GM18519 (cell line): ENCODE measurements at regions not wholly inside any gene's neighbourhood (a gene's known extent, or its start where the extent isn't known, plus 50 kb on each side); places are given as distances from the start of the nearest gene placed in this dataset.
"Not testable (repeated sequence)": the region's sequence is repeated elsewhere in the genome, so short reads cannot be mapped to it uniquely, and the experiment has no call there.

Experiments
- ATAC-seq: cut with Tn5 transposase; IDR thresholded peaks from one replicate; pipeline ENCODE4 v1.9.1; 2021; ENCODE audit warnings: mild to moderate bottlenecking, moderate library complexity; ENCODE audit not compliant: unreplicated experiment, low FRiP score

- ATAC-seq: no peak
These were observed 566.4 kb upstream of the SGO1 start for GRCh38 chr3:20752416-20752815.

- no peak for ATAC-seq
These were observed 565.3 kb upstream of the SGO1 start for GRCh38 chr3:20751296-20751695.

- no peak for ATAC-seq
These were observed 561.7 kb upstream of the SGO1 start for GRCh38 chr3:20747741-20748140.

- ATAC-seq: no peak
These were observed 557.7 kb upstream of the SGO1 start for GRCh38 chr3:20743553-20744321.

- no peak for ATAC-seq
These were observed 557.0 kb upstream of the SGO1 start for GRCh38 chr3:20742903-20743552.

- no peak for ATAC-seq
These were observed 555.4 kb upstream of the SGO1 start for GRCh38 chr3:20741381-20741780.

- ATAC-seq: no peak
These were observed 553.8 kb upstream of the SGO1 start for GRCh38 chr3:20739814-20740213.

GRCh38 chr3:20736287-20736852, 550.4 kb upstream of the SGO1 start:
- no peak for ATAC-seq

- no peak for ATAC-seq
These were observed 543.2 kb upstream of the SGO1 start for GRCh38 chr3:20729185-20729584.

- no peak for ATAC-seq
These were observed 540.8 kb upstream of the SGO1 start for GRCh38 chr3:20726786-20727185.

GRCh38 chr3:20724241-20724640, 538.2 kb upstream of the SGO1 start:
- no peak for ATAC-seq

- not testable (repeated sequence) for ATAC-seq
These were observed 530.4 kb upstream of the SGO1 start for GRCh38 chr3:20716425-20716824.

- no peak for ATAC-seq
These were observed 515.6 kb upstream of the SGO1 start for GRCh38 chr3:20701641-20702040.

GRCh38 chr3:20700714-20701113, 514.7 kb upstream of the SGO1 start:
- no peak for ATAC-seq

GRCh38 chr3:20698896-20699295, 512.9 kb upstream of the SGO1 start:
- no peak for ATAC-seq

GRCh38 chr3:20696388-20697150, 510.6 kb upstream of the SGO1 start:
- ATAC-seq: no peak

GRCh38 chr3:20692675-20693074, 506.7 kb upstream of the SGO1 start:
- no peak for ATAC-seq

- ATAC-seq: no peak
These were observed 497.9 kb upstream of the SGO1 start for GRCh38 chr3:20683910-20684309.

GRCh38 chr3:20682573-20682972, 496.6 kb upstream of the SGO1 start:
- ATAC-seq: no peak

GRCh38 chr3:20680990-20681628, 495.1 kb upstream of the SGO1 start:
- no peak for ATAC-seq

GRCh38 chr3:20673866-20674265, 487.9 kb upstream of the SGO1 start:
- no peak for ATAC-seq
